NCI-H128 (cell line): ENCODE measurements at regions not wholly inside any gene's neighbourhood (a gene's known extent, or its start where the extent isn't known, plus 50 kb on each side); places are given as distances from the start of the nearest gene placed in this dataset.
"Not testable (repeated sequence)": the region's sequence is repeated elsewhere in the genome, so short reads cannot be mapped to it uniquely, and the experiment has no call there.

Source experiments
- DNase-seq: peaks from one replicate; lab custom pipeline; 2025; ENCODE audit not compliant: unreplicated experiment; lab: John Stamatoyannopoulos, UW

DNA sequence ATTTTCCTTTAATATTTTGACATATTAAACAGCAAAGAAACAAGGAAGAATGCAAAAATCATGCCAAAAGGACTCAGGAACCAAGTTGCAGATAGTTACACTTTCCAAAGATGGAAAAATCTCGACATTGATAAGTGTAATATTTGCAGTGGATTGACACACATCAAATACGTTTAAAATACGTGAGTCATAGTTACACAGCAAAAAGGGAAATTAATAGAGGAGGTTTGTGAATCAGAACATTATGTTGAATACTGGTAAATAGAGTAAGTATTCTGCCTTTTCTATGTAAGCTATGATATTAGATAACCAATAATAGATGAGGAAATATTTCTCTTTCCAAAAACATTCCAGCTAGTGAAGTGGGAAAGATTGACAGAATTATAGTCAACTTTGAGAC lies 1761.3 kb upstream of the IGFBP7 start:
- no peak for DNase-seq

DNA sequence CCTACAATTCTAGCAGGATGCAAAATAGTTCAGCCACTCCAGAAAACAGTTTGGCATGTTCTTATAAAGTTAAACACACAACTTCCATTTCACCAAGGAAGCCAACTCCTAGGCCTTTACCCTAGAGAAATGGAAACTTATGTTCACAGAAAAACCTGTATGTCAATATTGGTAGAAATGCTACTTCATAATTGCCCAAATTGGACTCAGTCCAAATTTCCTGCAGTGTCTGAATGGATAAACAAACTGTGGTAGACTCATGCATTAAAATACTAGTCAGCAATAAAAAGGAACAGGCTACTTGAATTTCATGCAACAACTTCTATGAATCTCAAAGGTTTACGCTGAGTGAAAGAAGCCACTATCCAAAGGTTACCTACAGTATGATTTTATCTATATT lies 1738.8 kb upstream of the IGFBP7 start:
- no peak for DNase-seq

DNA sequence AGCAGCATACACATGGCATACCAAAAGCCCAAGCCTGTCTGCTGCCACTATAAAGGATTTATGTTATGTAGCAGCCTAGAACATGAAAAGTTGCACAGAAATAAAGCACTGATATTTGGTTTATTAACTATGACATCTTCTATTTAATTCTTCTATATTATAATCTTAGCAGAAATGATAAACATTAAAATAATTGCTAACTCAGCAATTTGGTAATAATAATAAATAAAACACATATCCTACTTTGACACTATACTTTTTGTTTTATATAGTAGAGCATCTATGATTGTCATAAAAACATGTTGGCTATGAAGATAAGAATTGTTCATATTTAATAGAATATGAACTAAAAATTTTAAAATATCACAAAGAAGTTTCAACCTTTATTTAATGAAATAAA lies 1733.3 kb upstream of the IGFBP7 start:
- no peak for DNase-seq

DNA sequence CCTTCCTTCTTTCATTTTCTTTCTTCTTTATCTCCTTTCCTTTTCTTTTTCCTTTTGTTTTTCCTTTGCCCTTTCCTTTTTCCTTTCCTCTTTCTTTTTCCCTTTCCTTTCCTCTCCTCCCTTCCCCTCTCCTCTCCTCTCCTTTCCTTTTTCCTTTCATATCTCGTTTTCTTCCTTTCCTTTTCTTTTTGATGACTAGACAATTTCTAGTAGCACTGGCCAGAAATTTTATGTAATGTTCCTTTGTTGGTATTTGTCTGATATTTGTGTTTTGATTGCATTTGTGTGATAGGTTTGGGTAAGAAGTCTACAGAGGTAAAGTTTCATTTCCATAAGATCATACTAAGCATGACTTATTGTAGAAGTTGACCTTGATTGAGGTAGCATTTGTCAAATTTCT lies 1722.9 kb upstream of the IGFBP7 start:
- DNase-seq = no peak

DNA sequence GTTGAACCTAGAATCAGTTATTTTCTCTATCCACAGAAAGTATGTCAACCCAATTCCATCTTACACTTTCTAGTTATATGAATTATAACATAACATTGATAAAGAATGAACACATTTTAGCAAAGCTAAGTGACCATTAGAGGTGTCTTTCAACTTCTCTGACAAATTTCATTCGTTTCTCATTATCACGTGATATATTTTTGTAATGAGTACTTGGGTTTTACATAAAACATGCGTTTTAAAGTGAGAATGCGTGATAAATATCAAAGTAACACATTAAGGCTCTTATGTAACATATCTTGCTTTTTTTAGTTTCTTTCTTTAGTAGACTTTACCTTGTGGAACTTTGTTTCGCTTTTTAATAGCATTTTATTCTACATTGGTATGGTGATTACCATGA lies 1715.1 kb upstream of the IGFBP7 start:
- DNase-seq = no peak

DNA sequence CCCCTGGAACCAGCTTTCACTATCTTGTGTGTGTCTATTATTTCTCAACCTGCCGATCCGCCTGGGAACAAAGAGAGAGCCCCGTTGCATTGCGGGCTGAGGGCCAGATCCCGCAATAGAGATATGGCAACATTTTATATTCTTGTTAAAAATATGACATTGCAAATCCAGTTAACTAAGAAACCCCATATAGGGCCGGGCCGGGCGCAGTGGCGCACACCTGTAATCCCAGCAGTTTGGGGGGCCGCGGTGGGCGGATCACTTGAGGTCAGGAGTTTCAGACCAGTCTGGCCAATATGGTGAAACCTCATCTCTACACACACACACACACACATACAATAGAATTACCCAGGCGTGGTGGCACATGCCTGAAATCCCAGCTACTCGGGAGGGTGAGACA lies 1708.4 kb upstream of the IGFBP7 start:
- not testable (repeated sequence) for DNase-seq

DNA sequence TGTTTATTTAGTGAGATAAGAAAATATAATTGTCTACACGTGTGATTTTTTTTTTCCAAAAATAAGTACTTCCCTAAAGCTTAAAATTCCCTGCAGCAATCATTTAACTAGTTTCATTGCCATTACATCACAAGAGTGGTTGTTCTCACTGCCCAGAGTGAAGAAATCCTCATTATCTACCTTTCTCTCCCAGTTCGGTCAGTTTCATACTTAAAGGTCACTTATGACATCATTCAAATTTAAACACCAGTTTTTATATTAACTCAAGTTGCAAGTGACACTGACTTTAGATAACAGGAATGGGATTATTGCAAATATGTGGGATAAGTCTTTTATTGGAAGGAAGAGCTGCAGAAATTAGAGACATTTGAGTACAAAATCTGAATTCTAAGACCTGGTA lies 1699.8 kb upstream of the IGFBP7 start:
- no peak for DNase-seq

DNA sequence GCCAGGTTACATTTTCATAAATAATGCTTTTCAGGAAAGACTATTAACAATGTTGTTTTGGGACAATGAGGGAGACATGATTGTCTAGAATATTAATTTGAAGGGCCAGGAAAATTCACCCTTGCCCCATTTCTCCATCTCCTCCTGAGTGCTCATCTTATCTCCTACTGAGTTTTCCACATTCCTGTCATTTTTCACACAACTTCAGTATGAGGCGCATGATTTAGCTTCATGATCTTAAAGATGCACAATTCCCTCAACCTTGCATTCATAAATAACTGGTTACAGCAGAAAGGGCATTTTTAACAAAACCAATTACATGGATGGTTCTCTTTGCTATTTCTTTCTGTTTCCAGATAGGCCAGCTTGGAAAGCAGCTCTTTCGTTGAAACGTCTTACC lies 1699.2 kb upstream of the IGFBP7 start:
- DNase-seq = no peak

DNA sequence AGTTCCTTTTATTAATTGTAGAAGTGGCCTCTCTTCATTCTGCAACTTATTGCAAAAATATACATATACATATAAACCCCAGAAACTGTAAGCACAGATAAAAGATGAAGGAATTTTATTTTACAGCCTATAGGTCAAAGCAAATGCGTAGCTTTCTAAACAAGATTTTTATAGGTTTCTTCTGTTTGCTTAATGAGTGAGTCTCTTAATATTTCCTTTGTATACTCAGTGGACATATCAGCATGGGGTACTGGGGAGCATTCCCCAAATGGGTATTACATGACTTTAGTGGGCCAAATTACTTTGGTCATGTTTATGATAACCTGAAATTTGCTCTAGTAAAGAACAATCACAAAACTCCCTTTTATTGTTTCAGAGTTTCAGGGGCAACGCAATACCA lies 1698.6 kb upstream of the IGFBP7 start:
- DNase-seq = no peak

DNA sequence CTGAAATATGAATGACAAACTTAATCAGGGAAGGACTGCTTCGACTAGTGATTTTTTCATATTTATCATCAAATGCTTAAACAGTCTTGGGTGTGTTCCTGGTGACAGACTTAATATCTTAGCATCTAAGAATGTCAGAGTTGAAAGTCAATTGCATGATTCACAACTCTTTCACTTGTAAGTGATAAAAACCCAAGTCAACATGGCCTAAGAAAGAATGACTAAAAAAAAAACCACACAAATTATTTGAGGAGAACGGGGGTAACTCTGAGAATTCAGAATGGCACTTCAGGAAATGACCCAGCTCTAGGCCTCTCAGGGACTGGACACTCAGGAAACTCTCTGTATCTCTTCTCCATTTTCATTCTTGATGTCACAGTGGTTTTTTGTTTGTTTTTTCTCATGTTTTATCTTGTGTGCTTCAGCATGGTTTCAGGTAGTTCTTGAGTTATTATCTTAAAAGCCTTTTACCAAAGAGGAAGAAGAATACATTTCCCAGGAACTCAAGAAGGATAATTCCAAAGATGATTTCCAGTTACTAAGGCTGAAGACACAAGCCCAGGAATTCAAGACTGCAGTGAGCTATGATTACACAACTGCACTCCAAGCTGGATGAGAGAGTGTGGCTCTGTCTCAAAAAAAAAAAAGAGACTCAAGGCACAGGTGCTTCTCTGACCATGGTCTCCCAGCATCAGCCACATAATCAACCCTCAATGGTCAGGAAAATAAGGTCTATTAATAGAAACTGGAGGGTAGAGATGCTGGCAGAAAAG lies 1697.8 kb upstream of the IGFBP7 start:
- no peak for DNase-seq

DNA sequence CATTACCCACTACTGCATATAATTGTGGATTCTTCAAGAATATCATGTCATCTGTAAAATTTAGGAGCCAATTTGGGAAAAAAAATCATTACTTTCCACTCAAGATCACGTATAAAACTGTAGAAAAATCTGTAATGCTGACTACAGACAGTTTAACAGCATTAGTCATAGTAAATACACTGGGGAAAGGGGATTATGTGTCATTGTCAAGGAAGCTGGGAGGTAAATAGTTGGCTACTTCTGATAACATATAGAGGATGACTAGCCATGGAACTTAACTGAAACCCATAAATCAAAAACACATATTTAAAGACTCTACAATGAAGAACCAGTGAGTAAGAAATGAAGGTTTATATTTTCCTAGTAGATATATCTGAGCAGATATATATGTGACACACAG lies 1666.4 kb upstream of the IGFBP7 start:
- DNase-seq = no peak

DNA sequence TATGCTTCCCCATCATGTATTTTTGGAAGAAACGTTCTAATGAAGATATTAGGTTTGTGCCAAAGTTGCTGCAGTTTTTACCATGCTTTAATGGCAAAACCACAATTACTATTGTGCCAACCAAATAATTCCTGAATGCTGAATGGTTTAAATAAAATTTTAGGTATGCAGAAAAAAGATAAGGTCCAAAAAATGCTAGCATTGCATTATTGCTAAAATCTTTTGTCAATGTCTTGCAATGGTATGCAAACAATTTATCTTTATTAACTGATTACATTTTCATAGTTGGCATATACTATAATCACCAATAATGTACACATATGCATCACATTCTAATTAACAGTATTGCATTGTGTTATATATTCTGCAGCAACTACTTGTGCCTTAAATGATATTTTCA lies 1657.4 kb upstream of the IGFBP7 start:
- no peak for DNase-seq

DNA sequence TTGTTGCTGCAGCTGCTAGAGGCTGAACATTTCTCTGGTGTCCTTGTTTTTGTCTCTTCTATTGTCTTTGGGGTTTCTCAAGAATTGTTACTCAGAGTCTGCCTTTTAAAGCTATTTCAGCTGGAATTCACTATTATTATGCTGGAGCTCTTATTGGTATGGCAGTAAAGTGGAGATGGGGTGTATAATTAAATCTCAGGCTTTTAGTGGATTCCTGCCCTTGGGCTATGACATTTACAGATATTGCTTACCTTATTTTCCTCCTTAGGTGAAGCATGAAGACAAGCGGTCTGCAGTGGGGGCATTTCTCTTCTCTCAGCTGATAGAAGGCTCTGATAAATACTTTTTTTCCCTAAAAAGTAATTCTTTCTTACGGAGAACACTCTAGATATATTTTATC lies 1656.6 kb upstream of the IGFBP7 start:
- DNase-seq = no peak

DNA sequence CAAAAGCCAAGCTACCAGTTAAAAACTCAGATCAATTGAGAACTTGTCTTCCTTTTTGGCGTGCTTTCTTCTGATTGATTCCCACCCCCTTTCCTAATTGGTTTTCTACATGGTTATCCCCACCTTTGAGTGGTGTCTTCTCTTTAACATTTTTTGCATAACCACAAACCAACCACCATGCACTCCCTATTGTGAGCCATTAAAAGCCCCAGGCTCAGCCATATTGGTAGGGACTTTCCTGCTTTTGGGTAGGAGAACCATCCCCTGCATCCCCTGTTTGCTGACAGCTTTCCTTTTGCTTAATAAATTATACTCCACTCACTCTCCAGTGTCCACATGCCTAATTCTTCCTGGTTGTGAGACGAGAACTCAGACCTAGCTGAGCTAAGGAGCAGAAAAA lies 1651.4 kb upstream of the IGFBP7 start:
- DNase-seq = no peak

DNA sequence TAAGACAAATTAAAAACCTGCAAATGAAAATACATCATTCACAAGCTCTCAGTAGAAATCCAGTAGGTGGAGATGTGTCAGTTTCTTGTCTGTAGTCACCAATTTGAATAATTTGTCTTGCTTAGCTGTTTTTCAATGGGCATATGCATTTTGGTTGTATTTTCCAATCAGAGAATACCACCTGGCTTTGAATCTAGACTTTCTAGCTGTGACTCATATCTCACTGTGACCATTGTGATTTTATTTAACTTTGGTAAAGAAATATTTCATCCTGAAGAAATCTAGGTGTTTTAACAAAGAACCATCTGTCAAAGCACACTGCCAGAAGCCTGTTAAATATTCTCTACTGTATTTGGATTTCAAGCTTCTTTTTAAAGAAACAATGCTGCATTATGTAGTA lies 1650.6 kb upstream of the IGFBP7 start:
- no peak for DNase-seq

DNA sequence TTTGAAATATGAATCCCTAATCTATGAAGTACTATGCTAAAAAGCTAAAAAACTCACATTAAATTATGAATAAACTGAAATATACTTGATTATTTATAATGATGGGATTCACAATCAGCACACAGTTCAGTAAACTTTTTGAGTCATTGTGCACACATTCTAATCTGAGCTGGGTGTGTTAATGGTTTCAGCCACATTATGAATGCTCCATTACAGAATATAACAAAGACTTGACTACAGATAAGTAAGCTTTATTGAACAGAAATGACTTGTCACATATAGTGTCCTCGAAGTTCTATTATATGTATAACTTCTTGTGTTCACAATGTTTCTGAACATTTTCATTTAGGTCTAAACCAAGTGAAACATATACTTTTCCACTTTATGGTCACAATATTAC lies 1649.9 kb upstream of the IGFBP7 start:
- no peak for DNase-seq

DNA sequence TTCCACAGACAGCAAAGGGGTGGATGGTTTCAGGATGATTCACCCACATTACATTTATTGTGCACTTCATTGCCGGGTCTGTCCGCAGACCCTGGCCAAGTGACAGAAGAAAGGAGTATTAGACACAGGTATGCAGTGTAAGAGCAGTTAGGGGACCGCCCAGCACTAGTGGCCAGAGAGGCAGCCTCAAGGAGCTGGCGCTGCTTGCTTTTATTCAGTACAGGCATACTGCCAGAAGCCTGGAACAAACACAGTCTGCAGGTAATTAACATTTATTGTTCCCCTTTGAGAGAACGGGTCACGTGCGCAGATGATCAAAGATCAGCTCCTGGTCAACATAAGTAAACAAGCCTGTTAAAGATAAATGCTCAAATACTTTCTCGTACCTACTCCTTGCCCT lies 1639.0 kb upstream of the IGFBP7 start:
- no peak for DNase-seq

DNA sequence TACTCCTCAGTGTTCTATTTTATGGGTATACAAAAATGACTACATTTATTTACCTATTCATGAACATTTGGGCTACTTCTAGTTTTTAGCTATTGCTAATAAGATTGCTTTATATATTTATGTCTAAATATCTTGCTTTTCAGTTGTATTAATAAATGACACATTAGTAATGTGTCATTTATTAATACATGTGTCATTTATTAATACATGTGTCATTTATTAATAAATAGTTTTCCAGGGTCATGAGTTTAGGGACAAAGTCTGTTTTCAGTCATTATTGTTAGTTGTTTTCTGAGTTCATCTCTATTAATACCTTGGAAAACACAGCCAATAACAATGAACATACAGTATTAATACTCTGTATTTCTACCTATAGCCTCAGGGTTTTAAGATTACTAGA lies 1630.7 kb upstream of the IGFBP7 start:
- DNase-seq = no peak

DNA sequence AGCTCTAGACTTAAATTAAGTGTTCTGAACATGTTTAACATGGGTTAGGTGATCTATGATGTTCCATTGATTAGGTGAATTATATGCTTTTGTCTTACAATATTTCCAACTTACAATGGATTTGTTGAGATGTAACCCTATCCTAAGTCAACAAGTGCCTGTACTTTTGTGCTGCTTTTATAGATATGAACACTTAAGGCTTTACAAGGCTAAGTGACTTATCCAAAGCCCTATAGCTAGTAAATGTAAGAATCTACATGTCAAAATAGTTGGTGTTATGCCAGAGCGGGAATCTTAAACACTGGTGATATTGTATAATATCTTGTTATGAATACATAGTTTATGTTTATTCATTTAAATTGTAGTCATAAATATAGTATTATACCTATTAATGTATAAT lies 1629.1 kb upstream of the IGFBP7 start:
- DNase-seq = no peak

DNA sequence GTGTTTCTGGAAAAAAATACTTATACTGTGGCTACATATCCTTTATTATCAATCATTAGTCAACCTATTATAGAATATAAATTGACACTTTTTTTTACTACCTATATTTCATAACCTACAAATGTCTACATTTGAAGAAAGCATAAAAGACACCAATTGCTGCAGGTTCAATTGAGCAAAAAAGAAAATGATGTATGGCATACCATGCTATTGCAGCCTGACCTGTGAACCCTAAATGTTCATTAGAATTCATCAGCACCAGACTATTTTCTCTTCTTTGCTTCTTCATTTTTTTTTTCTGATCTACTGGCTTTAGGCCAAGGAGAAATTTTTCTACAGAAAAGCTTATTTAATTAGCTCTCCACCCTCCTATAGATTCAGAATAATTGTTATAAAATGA lies 1628.2 kb upstream of the IGFBP7 start:
- DNase-seq = no peak

DNA sequence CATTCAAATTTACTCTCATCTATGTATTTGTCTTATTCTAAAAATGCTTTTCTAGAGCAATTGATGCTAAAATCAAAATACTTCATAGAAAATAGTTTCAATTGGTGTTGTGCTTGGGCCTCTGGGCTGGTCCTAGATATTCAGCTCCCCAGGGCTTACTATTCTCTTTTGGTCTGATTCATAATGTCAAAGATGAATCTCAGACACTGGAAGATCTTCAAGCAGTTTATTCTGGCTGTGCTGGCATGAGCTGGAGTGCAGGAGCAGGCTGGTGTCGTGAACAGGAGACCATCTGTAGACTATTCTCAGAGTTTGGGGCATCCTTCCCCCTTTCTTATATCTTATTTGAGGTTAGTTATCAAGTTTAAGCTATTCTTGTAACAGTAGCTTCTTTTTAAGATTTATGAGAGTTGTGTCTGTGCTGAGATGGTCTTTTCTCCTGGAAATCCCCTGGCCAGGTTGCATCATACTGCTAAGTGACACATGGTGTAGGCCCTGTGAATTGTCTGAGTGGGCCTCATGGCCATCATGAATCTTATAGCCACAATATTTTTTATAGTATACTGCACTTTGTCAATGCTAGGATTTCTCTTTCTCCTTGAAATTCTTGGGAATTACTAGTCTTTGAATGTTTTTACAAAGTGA lies 1624.0 kb upstream of the IGFBP7 start:
- no peak for DNase-seq

DNA sequence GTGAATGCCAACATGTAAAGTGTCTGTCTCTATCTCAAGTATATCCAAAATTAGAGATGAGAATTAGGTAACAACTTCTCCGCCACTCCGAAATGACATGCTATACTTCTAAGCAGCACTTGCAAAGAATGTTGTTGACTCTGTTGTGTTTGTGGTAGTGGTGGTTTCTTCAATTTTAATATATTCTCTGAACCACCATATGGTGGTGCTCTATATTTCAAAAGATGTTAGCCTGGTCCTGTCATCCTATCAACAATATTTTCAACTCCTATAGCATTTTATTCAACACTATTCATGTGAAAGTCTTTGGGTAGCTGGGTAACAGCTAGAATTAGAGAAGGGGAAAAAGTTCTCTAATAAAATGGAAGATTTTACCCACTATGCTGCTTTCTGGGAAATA lies 1622.8 kb upstream of the IGFBP7 start:
- DNase-seq = no peak

DNA sequence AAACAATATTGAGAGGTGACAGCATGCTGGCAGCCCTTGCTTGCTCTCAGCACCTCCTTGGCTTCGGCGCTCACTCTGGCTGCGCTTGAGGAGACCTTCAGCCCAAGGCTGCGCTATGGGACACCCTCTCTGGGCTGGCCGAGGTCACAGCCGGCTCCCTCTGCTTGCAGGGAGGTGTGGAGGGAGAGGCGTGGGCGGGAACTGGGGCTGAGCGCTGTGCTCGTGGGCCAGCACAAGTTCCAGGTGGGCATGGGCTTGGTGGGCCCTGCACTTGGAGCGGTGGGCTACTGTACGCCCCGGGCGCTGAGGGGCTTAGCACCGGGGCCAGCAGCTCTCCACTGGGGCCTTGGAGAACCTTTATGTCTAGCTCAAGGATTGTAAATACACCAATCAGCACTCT lies 1613.8 kb upstream of the IGFBP7 start:
- DNase-seq = no peak
